AG09319 (cell line): ENCODE measurements at regions not wholly inside any gene's neighbourhood (a gene's known extent, or its start where the extent isn't known, plus 50 kb on each side); places are given as distances from the start of the nearest gene placed in this dataset.

Experiments used
- DNase-seq: peaks from one replicate; pipeline ENCODE4 v3.0.0-alpha.2; 2010; ENCODE audit warnings: low read depth; ENCODE audit errors: extremely low read depth
- TF ChIP-seq, protein P1 (sequence below): IDR thresholded peaks from 2 replicates; pipeline ENCODE4 v1.5.1; 2011; ENCODE audit warnings: low read depth, mild to moderate bottlenecking, inconsistent platforms, low read length, moderate library complexity

DNA sequence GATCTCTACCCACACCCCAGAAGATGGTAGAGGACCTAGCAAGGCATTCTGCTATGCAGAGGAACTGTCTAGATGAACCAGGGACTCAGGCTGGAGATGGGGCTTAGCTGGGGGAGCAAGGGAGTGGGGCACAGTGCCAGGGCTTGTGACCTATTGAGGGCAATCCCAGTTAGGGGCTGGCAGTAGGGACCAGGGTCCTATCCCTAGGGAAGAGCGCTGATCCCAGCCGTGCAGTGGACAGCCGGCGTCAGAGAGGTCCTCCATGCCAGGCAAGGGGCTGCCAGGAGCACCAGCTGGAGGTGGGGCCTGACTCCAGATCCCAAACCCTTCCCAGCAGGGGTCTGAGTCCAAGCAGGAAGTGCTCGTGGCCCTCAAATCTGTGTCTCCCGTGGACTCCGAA is 52.7 kb upstream of the NEURL1B start:
- no peak for DNase-seq
- TF ChIP-seq, protein P1, sequence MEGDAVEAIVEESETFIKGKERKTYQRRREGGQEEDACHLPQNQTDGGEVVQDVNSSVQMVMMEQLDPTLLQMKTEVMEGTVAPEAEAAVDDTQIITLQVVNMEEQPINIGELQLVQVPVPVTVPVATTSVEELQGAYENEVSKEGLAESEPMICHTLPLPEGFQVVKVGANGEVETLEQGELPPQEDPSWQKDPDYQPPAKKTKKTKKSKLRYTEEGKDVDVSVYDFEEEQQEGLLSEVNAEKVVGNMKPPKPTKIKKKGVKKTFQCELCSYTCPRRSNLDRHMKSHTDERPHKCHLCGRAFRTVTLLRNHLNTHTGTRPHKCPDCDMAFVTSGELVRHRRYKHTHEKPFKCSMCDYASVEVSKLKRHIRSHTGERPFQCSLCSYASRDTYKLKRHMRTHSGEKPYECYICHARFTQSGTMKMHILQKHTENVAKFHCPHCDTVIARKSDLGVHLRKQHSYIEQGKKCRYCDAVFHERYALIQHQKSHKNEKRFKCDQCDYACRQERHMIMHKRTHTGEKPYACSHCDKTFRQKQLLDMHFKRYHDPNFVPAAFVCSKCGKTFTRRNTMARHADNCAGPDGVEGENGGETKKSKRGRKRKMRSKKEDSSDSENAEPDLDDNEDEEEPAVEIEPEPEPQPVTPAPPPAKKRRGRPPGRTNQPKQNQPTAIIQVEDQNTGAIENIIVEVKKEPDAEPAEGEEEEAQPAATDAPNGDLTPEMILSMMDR, result no peak

DNA sequence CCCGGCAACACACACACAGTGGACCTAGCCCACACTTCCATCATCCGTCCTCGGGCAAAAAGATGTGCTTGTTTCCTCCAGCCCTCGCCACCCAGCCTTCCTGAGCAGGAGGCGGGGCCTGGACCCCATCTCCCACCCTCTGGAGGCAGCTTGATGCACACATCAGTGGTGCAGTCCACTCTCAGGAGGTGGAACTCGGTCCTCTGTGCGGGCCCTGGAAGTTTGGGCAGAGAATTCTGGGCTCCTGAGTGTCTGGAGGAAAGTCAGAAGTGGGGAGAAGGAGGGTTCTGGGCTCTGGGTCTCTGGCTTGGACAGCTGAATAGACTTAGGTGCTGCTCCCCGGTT is 54.0 kb upstream of the NEURL1B start:
- TF ChIP-seq, protein P1, result no peak
- no peak for DNase-seq

DNA sequence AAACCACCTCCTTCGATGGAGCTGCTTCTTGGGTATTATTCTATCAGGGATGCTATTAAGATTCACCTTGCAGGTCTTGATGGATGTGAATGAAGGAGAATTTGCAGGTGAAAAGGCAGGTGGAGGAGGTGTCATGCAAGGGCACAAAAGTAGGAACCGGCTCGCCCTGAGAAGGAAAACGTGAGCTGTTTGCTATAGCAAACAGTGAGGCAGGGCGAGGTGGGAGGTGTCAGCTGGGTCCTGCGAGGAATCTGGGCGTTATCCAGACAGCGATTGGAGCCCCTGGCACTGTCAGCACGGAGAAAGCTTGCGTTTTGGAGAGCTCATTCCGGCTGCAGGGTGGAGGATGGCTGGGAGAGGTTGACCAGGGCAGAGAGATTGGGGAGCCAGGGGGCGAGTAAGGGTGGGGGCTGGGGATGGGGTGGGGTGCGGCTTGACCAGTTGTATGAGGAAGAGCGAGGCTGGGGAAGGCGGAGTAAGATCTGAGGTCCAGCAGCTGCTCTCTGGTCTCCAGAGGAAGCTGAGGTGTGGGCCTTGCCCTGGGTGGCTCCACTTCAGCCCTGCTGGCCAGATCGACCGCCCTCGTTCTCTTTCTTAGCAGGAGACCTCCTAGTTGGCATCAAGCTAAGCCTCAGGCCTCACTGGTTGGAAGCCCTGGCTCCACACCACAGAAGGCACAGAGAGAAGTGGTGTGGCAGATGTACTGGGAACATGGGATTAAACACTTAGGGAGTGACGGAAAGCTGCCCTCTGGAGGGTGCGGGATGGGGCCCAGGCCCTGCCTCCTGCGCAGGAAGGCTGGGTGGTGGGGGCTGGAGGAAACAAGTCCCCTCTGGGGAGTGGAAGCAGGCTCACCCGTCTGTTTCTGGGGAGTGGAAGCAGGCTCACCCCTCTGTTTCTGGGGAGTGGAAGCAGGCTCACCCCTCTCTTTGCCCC is 54.7 kb upstream of the NEURL1B start:
- no peak for DNase-seq
- TF ChIP-seq, protein P1, result no peak

DNA sequence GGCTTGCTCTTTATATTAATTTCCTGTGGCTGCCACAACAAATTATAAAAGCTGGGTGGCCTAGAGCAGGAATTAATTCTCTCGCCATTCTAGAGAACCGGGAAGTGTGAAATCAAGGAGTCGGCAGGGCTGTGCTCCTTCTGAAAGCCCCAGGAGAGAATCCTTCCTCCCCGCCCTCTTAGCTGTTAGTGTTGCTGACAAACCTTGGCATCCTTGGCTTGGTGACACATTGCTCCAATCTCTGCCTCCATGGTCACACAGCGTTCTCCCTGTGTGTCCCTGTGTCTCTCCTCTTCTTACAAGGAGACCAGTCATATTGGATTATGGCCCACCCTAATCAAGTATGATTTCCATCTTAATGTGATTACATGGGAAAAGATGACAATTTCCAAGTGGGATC is 55.9 kb upstream of the NEURL1B start:
- DNase-seq, result no peak
- TF ChIP-seq, protein P1, result no peak

DNA sequence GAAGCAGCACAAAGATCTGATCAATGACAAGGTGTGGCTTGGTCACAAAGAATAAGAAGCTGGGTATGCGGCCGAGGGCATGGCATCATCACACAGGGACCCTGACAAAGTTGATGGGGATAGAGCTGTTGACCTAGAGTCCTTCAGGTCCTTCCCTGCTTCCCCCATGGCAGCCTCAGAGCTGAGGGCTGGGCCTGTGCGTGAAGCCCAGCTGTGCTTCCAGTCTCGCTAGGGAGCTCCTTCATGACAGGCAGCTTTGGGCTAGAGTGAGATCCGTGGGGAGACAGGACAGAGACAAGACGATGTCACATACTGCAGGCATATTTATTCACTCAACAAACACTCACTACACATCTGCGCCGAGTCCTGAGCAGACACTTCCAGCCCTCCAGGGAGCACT is 56.4 kb upstream of the NEURL1B start:
- TF ChIP-seq, protein P1, result no peak
- no peak for DNase-seq

DNA sequence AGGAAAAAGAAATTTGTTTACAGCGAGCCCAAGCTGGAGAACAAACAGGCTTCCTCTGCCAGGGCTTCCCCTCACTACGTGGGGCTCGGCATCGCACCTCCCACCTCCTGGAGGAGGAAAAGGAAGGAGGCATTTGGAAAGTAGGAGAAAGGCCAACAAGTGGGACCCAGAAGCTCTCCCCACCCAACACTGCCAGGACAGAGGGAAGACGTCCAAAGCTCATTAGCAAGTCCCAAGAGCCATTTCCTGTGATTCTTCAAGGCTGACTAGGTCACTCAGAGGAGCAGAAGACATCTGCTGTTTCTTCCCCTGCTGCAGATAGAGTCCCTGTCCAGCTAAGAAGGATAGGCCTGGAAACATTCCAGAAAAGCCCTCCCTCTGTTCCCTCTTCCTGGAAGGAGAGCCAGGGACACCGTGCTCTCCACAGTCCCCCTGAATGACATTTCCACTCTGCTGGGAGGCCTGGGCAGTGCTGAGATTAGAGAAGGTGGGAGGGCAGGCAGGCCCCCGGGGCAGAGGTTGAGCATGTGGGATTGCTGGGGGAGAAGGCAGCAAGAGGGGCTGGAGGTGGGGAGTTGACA is 57.0 kb upstream of the NEURL1B start:
- TF ChIP-seq, protein P1, result no peak
- no peak for DNase-seq

DNA sequence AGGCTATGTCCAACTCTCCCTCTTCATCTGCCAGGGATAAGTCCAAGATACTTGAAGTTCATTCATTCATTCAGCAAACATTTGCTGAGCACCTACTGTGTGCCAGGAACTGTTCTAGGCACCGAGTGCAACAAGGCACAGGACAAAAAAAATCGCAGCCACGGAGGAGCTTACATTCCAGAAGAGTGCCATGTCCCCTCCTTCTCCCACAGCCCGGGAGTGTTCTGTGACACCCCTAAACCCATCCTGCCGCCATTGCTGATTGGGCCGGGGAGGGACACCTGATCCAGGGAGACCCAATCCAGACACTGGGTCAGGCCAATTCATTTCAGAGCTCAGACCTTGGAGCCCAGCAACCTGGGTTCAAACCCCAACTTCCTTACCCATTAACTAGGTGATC is 58.1 kb upstream of the NEURL1B start:
- TF ChIP-seq, protein P1, result no peak
- no peak for DNase-seq
